Left colon (tissue), 2 donors: ENCODE measurements at regions not wholly inside any gene's neighbourhood (a gene's known extent, or its start where the extent isn't known, plus 50 kb on each side); places are given as distances from the start of the nearest gene placed in this dataset.
A peak's percentile ranks its signal among the peaks of the same experiment; 100 is the strongest.

Experiments
- ATAC-seq: fragments of 200-7000 bp; cut with Tn5 transposase; one replicate; pipeline ENCODE4 v1.9.1; 2020; ENCODE audit warnings: mild to moderate bottlenecking, moderate library complexity
- DNase-seq, 2 donors: peaks; one replicate each; pipeline ENCODE4 v3.0.0-alpha.2; 2020
- intact Hi-C, 2 donors: fragments of 100-400 bp; cut with DNase I in 1 of 2; cut with micrococcal nuclease in 1 of 2; formaldehyde crosslinking; loops; one replicate each; pipeline versions ENCODE4 v1.11.2 to v1.14.0; 2022; cut with DNase I, micrococcal nuclease
- donor health status: DM: no; HTN: no; CAD: no.
- donor health status: DM: yes; HTN: yes; CAD: no.

DNA sequence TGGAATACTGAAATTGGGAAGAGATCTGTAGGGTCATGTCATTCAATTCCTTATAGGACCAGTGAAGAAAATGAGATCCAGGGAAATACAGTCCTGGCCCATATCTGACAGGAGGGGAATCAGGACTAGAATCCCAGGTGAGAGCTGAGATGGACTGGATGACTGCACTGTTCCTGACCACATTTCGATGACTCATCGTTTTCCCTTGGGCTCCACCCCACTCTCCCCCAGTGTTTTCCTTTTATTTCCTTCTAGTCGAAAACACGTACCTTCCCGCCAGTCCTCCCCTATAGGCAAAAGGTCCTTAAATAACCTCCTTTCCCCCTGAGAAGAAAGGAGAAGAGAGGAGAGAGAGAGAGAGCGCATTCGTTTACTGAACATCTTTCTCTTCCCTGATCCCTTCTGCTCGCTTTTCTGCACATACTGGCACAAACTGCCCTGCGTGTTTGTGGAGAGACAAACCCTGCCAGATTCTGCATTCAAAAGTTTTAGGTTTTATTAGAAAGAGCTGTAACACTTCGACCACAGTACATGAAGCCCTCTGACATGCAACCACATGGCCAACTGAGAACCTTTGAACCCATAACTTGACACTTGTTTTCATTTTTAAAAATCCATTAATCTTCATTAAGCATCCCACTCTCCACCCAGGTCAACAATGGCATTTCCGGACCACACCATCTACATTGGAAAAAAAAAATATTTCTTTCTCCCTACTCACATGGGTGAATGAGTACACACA, 565.7 kb downstream of the METTL15 start:
- intact Hi-C loops = no loop called here
- ATAC-seq (no peak), DNase-seq (no peak)

DNA sequence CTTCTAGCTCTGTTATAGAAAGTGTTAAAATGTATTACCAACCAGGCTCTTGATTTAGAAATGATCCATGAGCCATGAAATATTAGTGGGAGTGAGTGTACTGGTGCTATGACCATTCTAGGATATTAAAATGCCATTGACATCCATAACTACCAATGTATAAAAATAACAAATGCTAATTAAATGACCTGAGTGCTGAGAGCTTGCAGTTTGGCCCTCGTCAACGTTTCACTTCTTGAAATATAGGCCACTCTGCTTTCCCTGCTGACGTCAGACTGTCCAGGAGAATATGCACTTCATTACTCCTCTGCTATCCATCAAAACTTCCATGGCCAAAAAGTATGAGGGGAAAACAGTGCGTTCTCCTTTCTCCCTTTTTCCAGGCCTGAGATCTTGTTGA, 563.1 kb downstream of the METTL15 start:
- ATAC-seq = no peak
- intact Hi-C loops = no loop called here
- DNase-seq = no peak

DNA sequence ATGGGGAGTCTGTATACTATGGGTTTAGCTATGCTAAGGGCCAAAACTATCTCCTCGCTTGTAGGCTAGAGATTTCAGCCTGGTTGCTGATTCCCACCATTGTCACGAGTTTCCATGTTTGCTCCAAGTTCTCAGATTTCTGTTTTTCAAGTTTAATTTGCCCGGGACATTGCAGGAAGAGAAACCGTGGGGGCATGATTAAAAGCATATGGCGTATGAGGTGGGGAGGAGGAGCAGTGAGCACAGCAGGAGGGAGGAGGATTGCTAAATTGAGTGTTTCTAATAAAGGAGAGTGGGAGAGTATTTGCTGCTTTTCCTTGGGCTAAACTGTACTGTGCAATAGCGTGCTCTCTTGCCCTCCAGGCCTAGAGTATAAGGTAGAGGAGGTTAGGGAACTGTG, 558.4 kb downstream of the METTL15 start:
- intact Hi-C loops = no loop called here
- no peak for ATAC-seq
- DNase-seq = no peak

DNA sequence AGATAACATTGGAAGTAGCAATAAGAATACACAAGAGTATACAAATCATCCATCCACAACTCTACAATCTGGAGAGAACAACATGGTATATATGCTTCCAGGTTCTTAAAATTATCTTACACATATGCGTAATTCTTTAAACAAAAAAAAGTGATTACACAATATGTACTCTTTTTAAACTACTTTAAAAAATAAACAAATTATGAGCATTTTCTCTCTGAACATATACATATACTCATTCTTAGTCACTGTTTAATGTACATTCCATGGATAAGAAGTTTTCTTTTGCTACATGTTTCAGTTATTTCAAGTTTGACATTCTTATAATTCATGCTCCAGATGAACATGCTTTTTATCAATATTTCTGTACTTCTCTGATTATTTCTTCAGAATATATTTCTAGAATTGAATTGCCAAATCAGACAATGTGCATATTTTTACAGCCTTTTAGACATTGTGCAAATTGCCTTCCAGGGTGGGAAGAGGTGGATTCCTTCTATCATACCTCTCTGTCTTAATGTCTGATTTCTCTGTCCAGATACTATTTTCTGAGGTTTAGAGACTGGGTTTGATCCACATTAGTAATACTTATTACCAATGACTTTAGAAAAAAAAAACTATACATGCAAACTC, 551.6 kb downstream of the METTL15 start:
- intact Hi-C loops = no loop called here
- ATAC-seq (no peak), DNase-seq (no peak)

DNA sequence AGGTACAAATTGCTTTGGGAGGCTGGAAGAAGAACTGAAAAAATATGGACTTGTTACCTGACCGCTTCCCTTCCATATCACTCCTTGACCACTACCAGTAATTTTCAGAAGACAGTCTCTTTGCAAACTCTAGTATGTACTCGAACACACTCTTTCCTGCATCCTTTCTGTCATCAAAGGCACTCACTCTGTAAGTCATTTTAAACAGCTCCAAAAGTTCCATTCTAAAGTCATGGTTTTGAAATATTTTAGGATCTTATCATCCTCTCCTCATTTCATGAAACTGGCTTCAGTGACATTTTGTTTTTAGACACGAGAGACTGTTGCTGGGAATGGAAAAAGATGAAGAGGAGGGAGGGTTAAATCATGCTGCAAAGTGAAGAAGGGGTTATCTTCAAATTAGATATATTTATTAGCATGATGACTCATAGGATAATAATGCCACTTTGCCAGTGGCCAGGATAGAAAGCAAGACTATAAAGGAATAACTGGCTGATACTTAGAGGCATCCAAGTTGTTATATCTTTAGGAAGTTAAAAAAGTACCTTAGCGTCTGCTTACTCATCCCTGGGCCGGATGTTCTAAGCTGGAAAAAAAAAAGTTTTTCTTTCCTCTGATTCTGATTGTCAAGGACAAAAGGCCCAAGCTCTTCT, 549.3 kb downstream of the METTL15 start:
- intact Hi-C loops = no loop called here
- ATAC-seq (no peak), DNase-seq (no peak)

DNA sequence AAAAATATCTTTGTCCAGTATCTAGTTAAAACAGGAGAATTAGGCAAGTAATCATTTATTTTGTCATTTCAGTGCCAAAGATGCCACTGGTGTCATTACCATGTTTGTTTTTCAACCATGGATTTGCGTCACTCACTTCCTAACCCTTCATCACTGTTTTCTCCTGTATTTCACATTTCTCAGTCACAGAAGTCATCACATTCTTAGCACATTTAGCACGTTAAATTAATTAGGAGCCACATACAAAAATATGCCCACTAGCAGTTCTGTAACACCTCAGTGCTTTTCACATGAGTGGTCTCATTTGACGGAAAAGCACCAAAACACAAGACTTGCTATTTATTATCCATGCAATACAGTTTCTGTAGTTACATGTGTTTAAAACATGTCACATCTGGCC, 546.0 kb downstream of the METTL15 start:
- DNase-seq = no peak
- no peak for ATAC-seq
- intact Hi-C loops = no loop called here

DNA sequence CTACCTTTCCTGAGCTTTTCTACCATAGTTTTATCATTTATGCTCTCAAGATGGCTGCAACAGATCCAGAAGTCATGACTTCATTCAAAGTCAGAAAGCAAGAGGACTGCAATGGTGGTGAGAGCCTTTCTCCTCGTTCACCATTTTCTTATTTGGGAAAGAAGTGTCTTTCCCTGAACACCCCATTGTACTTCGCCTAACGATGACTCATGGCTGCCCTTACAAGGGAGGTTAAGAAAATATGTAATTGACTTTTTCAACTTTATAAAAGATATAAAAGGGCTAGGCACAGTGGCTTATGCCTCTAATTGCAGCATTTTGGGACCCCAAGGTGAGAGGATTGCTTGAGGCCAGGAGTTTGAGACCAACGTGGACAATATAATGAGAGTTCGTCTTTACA, 541.7 kb downstream of the METTL15 start:
- intact Hi-C loops = no loop called here
- ATAC-seq (no peak), DNase-seq (no peak)

DNA sequence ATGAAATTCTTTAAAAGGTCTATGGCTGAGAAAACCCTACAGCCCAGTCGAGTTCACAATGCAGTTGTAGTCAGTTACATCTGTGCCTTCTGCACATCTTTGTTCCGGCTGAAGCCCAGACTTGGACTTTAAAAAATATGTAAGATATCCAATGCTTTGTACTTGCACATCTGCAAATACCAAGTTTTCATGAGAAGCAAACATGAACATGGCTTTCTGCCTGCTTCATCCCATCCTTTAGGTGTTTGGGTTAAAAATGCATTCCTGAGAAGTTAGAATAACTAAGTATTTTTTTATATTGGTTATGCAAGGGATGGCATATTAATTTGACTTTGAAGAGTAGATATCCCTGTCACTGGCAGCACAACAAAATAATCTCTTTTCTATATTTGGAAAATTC, 528.4 kb downstream of the METTL15 start:
- intact Hi-C loops = no loop called here
- no peak for ATAC-seq
- no peak for DNase-seq

DNA sequence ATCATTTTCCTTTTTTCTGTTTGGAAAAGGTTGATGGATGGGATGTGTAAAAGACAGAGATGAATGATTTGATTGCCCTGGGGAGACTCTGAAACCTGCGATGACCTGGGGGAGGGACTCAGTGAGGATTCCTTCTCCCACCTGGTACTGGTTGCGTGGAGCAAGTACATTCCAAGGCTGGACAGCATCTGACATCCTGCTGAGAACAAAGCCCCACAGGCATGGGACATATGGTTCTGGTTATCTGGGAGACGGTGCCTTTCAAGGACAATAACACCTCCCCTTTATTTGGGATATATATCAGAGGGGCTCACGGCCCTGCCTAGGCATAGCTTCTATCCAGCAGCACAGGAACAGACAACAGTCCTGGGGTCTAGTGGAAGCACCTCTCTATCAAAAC, 527.8 kb downstream of the METTL15 start:
- intact Hi-C loops = no loop called here
- no peak for ATAC-seq
- no peak for DNase-seq

DNA sequence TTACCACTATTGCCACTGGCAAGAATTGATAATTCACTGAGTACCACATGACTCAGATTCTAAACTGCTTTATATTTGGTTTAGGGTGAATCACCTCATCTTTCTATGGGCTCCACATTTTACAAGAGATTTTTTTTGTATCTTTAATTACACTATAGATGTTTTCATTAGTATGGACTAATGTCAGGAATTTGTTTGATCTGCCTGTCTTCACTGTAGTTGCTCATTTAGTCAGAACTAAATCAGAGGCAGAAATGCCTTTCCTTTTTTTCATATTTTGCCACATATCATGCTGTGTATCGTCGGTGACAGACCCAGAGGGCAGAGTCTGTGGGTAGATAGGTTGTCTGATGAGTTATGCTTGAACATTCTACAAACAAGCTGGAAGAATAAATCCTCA, 524.1 kb downstream of the METTL15 start:
- DNase-seq (no peak), ATAC-seq (no peak)
- intact Hi-C loops = no loop called here

DNA sequence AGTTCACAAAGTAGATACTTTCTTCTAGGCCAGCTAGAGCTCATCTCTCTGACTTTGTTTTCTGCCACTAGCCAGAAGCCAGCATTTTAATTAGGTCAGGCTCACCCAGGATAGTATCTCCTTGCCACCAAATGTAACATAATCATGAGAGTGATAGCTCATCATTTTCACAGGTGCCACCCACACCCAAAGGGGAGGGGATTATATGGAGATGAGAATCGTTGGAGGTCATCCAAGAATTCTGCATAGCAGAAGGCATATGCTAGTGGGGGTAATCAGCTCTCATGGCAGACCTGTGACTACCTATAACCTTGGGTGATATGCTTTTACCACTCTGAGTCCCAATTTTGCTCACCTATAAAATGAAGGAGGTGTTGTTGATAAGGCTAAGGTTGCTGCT, 523.0 kb downstream of the METTL15 start:
- ATAC-seq (no peak), DNase-seq (no peak)
- intact Hi-C loops = no loop called here

DNA sequence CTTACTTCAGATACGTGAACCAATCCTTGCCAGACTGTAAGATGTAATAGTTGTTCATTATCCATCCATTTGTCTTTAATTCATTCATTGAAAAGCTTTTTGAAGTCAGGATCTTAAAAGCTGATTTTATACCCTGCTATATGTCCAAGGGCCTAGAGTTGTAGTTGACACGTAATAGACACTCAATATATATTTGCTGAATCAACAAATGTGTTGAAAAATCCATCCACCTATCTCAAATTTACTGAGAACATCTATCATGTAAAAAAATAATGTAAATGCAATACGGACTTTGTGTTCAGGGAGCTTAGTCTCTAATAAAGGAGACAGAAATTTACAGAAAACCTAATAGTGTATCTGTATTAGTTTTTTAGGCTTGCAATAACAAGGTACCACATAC, 521.0 kb downstream of the METTL15 start:
- no peak for ATAC-seq
- intact Hi-C loops = no loop called here
- no peak for DNase-seq

DNA sequence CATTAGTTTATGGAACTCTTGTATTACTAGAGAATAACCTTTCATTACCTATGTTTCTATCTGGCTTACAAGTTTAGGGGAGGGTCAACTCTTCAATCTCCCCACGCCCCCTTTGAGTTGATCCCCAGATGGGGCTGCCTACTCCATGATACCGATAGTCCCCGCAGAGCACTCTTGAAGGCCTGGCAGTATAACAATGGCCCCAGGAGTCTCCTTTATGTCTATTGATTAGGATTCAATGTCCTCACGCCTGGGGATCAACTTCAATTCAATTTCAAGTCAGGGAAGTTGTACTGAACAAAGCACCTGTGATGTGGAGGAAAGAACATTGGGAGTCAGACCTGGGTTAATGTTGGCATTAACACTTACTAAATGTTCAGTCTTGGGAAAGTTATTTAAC, 520.2 kb downstream of the METTL15 start:
- intact Hi-C loops = no loop called here

DNA sequence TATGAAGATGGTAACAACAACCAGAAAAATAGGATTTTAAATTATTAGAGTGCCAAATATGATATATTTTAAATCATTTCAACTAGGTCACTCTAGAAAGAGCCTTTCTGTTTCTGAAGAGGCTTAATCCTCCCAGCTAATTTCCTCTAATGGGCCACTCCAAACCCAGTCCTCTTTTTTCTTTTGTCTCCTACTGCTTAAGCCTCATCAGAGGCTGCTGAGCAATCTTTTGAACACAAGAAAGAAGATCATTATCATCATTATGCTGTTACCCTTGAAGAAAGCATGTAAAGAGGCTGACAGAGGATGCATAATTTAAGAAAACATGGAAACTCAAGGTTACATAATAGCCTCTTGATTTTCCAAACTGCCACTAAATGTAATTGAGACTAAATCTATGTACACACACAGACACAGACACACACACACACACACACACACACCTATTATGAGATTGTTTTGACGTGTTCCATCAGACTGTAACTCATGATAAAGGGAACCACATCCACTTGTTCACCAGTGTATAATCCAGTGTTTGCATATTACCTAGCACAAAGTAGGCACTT, 519.6 kb downstream of the METTL15 start:
- intact Hi-C loops = no loop called here
- ATAC-seq = no peak
- DNase-seq = no peak

More for the DNA sequence above, 520.2 kb downstream of the METTL15 start:
- DNase-seq = no peak
- no peak for ATAC-seq

DNA sequence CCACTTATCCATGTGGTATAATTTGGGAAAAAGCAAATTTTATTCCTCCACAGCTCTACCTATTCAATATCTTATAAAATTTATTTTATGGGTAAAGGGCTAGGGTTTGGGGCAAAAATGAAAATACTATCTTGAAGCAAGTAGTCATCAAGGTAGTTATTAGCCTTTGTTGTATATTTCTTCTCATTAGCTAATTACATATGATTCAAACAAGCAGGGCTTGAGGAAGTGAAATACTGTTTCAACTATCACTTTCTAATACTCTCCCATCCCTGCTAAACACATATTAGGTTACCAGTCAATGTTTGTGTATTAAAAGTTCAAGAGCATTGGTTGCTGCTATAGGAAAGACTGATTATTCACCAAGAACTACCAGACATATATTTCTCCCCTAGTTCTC, 517.3 kb downstream of the METTL15 start:
- intact Hi-C loops = no loop called here
- DNase-seq (no peak), ATAC-seq (no peak)

DNA sequence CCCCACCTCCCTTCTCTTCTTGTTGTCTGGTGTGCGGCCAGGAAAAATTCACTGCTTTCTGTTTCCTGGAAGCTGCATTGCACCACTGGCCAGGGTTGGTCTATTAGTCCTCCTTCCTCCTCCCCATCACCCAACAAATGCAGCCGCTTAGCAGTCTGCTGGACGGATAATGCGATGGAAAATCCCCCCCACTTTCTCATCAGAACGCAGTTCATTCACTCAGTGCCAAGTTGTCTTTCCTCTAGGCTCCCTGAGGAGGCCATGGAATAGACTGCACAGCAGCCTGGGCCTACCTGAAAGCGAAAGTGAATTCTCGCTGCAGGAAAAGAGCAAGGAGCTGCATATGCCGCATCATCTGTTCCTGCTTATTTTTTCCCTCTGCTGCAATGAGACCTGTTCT, 513.6 kb downstream of the METTL15 start:
- ATAC-seq (peak; percentile 42), DNase-seq (peak in 1 of 2 donors; percentile 5)
- intact Hi-C loops = no loop called here

DNA sequence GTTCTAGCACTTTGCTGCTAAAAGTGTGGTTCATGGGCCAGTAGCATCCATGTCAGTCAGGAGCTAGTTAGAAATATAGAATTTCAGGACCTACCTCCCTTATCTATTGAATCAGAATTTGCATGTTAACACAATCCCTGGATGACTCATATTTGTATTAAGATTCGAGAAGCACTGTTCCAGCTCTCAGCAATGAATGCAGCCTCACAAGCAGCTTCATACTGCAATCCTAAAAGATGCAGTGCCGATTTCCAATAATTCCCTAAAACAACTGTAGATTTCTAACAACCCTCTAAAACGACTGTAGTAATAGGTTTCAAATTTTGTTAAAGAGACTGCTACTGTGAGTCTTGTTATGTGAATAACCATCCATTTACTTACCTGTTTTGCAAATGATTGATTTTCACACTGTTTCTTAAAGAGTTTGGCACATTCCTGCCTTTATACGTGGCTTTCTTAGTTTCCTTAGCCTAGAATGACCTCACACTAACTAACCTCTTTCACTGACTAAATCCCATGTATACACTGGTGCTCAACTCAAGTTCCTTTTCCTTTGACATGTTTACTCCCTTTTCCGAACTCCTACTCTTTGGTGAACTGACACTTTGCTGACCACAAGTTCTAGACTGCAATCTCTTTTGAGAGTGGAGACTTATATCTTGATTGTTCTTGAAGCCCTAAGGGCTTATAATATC, 511.8 kb downstream of the METTL15 start:
- ATAC-seq (no peak), DNase-seq (no peak)
- intact Hi-C loops = no loop called here

DNA sequence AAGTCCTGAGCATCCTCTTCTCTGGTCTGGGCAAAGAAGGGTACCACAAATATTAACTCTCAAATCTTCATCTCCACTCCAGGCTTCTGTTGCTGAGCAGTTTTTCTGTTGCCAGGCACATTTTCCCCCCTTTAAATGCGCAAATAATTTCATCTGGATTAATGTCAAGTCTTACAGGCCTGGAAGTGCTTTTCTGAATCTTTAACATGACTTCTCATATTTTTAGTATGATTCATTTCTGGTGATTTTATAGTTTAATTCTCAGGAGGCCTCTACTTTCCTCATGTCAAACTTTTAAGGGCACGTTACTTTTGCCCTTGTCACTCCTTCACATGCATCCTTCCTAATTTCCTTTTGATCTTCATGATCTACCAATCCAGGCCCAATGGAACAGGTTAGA, 510.2 kb downstream of the METTL15 start:
- no peak for ATAC-seq
- no peak for DNase-seq
- intact Hi-C loops = no loop called here

DNA sequence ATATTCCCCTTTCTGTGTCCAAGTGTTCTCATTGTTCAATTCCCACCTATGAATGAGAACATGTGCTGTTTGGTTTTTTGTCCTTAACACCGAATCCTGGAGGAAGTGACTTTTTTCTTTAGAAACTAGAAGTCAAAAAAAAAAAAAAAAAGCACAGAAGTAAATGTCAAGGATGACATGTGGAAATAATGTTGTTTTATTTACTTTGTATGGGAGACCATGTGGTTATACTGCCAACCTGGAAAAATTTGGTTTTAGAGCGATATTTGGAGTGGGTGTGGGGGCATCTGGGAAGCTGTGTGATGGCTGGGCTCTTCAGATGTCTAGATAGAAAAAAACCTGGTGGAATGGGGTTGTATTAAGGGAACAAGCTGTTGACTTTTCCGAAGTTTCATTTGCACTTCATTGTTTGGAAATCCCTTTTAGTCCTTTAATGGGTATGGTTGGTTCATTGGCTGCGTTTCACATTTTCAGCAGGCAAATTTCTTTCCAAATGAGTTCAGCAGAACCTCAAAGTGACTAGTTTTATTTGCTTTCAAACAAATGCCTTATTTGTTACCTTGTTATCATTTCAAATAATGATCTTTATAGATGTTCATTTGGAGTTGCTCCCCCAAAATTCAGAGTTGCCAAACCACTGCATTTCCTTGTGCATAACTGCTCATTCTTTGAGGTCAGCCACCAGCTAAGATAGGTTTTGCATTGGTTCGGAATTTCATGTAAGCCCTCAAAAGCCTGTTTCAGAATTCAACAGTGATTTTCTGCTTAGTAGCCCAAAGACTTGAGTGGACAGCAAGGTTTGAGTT, 508.2 kb downstream of the METTL15 start:
- ATAC-seq (no peak), DNase-seq (no peak)
- intact Hi-C loops = no loop called here
